ENCODE measurements at regions not wholly inside any gene's neighbourhood (a gene's known extent, or its start where the extent isn't known, plus 50 kb on each side); places are given as distances from the start of the nearest gene placed in this dataset.

- Histone ChIP-seq H3K27me3 (ENCODE audit: control insufficient read depth in 2 of 2, insufficient read depth in 2 of 2, low read length in 2 of 2) (no peaks in the 10 kb centered on the region), H3K9me3 (ENCODE audit: control insufficient read depth in 2 of 2, low read length in 2 of 2) (no peaks in the 10 kb centered on the region), H3K36me3 (ENCODE audit: control insufficient read depth in 2 of 2, insufficient read depth in 2 of 2, low read length in 2 of 2) (no peaks in the 10 kb centered on the region), H3K4me1 (ENCODE audit: control insufficient read depth in 2 of 2, insufficient read depth in 2 of 2, low read length in 2 of 2) (no peaks in the 10 kb centered on the region), H3K4me3 (ENCODE audit: low read length in 2 of 2) (no peak overlapping the region), H3K27ac (ENCODE audit: low read depth in 2 of 2, low read length in 2 of 2) (no peak overlapping the region), H3K9ac (ENCODE audit: low read depth in 1 of 2, low read length in 2 of 2) (no peak overlapping the region)
Measured at GRCh38 chr22:47716890-47717615, 954.6 kb downstream of the TBC1D22A start.

GRCh38 chr22:47715866-47716578 lies 953.6 kb downstream of the TBC1D22A start:
- no peaks in the 10 kb centered on the region for H3K27me3 ChIP-seq (ENCODE audit: control insufficient read depth in 2 of 2, insufficient read depth in 2 of 2, low read length in 2 of 2)
- no peaks in the 10 kb centered on the region for H3K9me3 ChIP-seq (ENCODE audit: control insufficient read depth in 2 of 2, low read length in 2 of 2)

GRCh38 chr22:47713941-47714340 lies 951.5 kb downstream of the TBC1D22A start:
- H3K9me3 ChIP-seq (ENCODE audit: control insufficient read depth in 2 of 2, low read length in 2 of 2) = no peaks in the 10 kb centered on the region
- no peaks in the 10 kb centered on the region for H3K4me1 ChIP-seq (ENCODE audit: control insufficient read depth in 2 of 2, insufficient read depth in 2 of 2, low read length in 2 of 2)
- H3K27ac ChIP-seq (ENCODE audit: low read depth in 2 of 2, low read length in 2 of 2) = no peak overlapping the region
- H3K36me3 ChIP-seq (ENCODE audit: control insufficient read depth in 2 of 2, insufficient read depth in 2 of 2, low read length in 2 of 2) = no peaks in the 10 kb centered on the region
- no peaks in the 10 kb centered on the region for H3K27me3 ChIP-seq (ENCODE audit: control insufficient read depth in 2 of 2, insufficient read depth in 2 of 2, low read length in 2 of 2)
- no peak overlapping the region for H3K4me3 ChIP-seq (ENCODE audit: low read length in 2 of 2)
- H3K9ac ChIP-seq (ENCODE audit: low read depth in 1 of 2, low read length in 2 of 2) = no peak overlapping the region

More at GRCh38 chr22:47715866-47716578, 953.6 kb downstream of the TBC1D22A start:
- Histone ChIP-seq H3K4me1 (ENCODE audit: control insufficient read depth in 2 of 2, insufficient read depth in 2 of 2, low read length in 2 of 2) (no peaks in the 10 kb centered on the region), H3K27ac (ENCODE audit: low read depth in 2 of 2, low read length in 2 of 2) (no peak overlapping the region), H3K4me3 (ENCODE audit: low read length in 2 of 2) (no peak overlapping the region), H3K9ac (ENCODE audit: low read depth in 1 of 2, low read length in 2 of 2) (no peak overlapping the region), H3K36me3 (ENCODE audit: control insufficient read depth in 2 of 2, insufficient read depth in 2 of 2, low read length in 2 of 2) (no peaks in the 10 kb centered on the region)

- Histone ChIP-seq H3K36me3 (ENCODE audit: control insufficient read depth in 2 of 2, insufficient read depth in 2 of 2, low read length in 2 of 2) (no peaks in the 10 kb centered on the region), H3K9ac (ENCODE audit: low read depth in 1 of 2, low read length in 2 of 2) (no peak overlapping the region), H3K27me3 (ENCODE audit: control insufficient read depth in 2 of 2, insufficient read depth in 2 of 2, low read length in 2 of 2) (no peaks in the 10 kb centered on the region), H3K4me3 (ENCODE audit: low read length in 2 of 2) (no peak overlapping the region), H3K27ac (ENCODE audit: low read depth in 2 of 2, low read length in 2 of 2) (no peak overlapping the region), H3K4me1 (ENCODE audit: control insufficient read depth in 2 of 2, insufficient read depth in 2 of 2, low read length in 2 of 2) (no peaks in the 10 kb centered on the region), H3K9me3 (ENCODE audit: control insufficient read depth in 2 of 2, low read length in 2 of 2) (no peaks in the 10 kb centered on the region)
Measured at GRCh38 chr22:47710135-47710534, 947.7 kb downstream of the TBC1D22A start.

GRCh38 chr22:47705350-47705749 lies 942.9 kb downstream of the TBC1D22A start:
- Histone ChIP-seq H3K4me1 (ENCODE audit: control insufficient read depth in 2 of 2, insufficient read depth in 2 of 2, low read length in 2 of 2) (no peaks in the 10 kb centered on the region), H3K27me3 (ENCODE audit: control insufficient read depth in 2 of 2, insufficient read depth in 2 of 2, low read length in 2 of 2) (no peaks in the 10 kb centered on the region), H3K36me3 (ENCODE audit: control insufficient read depth in 2 of 2, insufficient read depth in 2 of 2, low read length in 2 of 2) (no peaks in the 10 kb centered on the region), H3K4me3 (ENCODE audit: low read length in 2 of 2) (no peak overlapping the region), H3K27ac (ENCODE audit: low read depth in 2 of 2, low read length in 2 of 2) (no peak overlapping the region), H3K9me3 (ENCODE audit: control insufficient read depth in 2 of 2, low read length in 2 of 2) (no peaks in the 10 kb centered on the region), H3K9ac (ENCODE audit: low read depth in 1 of 2, low read length in 2 of 2) (no peak overlapping the region)

GRCh38 chr22:47698906-47699305 lies 936.5 kb downstream of the TBC1D22A start:
- Histone ChIP-seq H3K36me3 (ENCODE audit: control insufficient read depth in 2 of 2, insufficient read depth in 2 of 2, low read length in 2 of 2) (no peaks in the 10 kb centered on the region), H3K4me3 (ENCODE audit: low read length in 2 of 2) (no peak overlapping the region), H3K9me3 (ENCODE audit: control insufficient read depth in 2 of 2, low read length in 2 of 2) (no peaks in the 10 kb centered on the region), H3K27me3 (ENCODE audit: control insufficient read depth in 2 of 2, insufficient read depth in 2 of 2, low read length in 2 of 2) (no peaks in the 10 kb centered on the region), H3K27ac (ENCODE audit: low read depth in 2 of 2, low read length in 2 of 2) (no peak overlapping the region), H3K9ac (ENCODE audit: low read depth in 1 of 2, low read length in 2 of 2) (no peak overlapping the region), H3K4me1 (ENCODE audit: control insufficient read depth in 2 of 2, insufficient read depth in 2 of 2, low read length in 2 of 2) (no peaks in the 10 kb centered on the region)

GRCh38 chr22:47697861-47698260 lies 935.4 kb downstream of the TBC1D22A start:
- no peaks in the 10 kb centered on the region for H3K27me3 ChIP-seq (ENCODE audit: control insufficient read depth in 2 of 2, insufficient read depth in 2 of 2, low read length in 2 of 2)
- no peaks in the 10 kb centered on the region for H3K36me3 ChIP-seq (ENCODE audit: control insufficient read depth in 2 of 2, insufficient read depth in 2 of 2, low read length in 2 of 2)
- H3K9ac ChIP-seq (ENCODE audit: low read depth in 1 of 2, low read length in 2 of 2) = no peak overlapping the region
- H3K4me1 ChIP-seq (ENCODE audit: control insufficient read depth in 2 of 2, insufficient read depth in 2 of 2, low read length in 2 of 2) = no peaks in the 10 kb centered on the region
- H3K4me3 ChIP-seq (ENCODE audit: low read length in 2 of 2) = no peak overlapping the region
- no peak overlapping the region for H3K27ac ChIP-seq (ENCODE audit: low read depth in 2 of 2, low read length in 2 of 2)
- H3K9me3 ChIP-seq (ENCODE audit: control insufficient read depth in 2 of 2, low read length in 2 of 2) = no peaks in the 10 kb centered on the region

GRCh38 chr22:47696776-47697175 lies 934.3 kb downstream of the TBC1D22A start:
- H3K27ac ChIP-seq (ENCODE audit: low read depth in 2 of 2, low read length in 2 of 2) = no peak overlapping the region
- no peak overlapping the region for H3K4me3 ChIP-seq (ENCODE audit: low read length in 2 of 2)
- H3K4me1 ChIP-seq (ENCODE audit: control insufficient read depth in 2 of 2, insufficient read depth in 2 of 2, low read length in 2 of 2) = no peaks in the 10 kb centered on the region
- H3K9ac ChIP-seq (ENCODE audit: low read depth in 1 of 2, low read length in 2 of 2) = no peak overlapping the region
- no peaks in the 10 kb centered on the region for H3K36me3 ChIP-seq (ENCODE audit: control insufficient read depth in 2 of 2, insufficient read depth in 2 of 2, low read length in 2 of 2)
- no peaks in the 10 kb centered on the region for H3K27me3 ChIP-seq (ENCODE audit: control insufficient read depth in 2 of 2, insufficient read depth in 2 of 2, low read length in 2 of 2)
- H3K9me3 ChIP-seq (ENCODE audit: control insufficient read depth in 2 of 2, low read length in 2 of 2) = no peaks in the 10 kb centered on the region

- no peaks in the 10 kb centered on the region for H3K27me3 ChIP-seq (ENCODE audit: control insufficient read depth in 2 of 2, insufficient read depth in 2 of 2, low read length in 2 of 2)
- H3K9me3 ChIP-seq (ENCODE audit: control insufficient read depth in 2 of 2, low read length in 2 of 2) = no peaks in the 10 kb centered on the region
- H3K4me3 ChIP-seq (ENCODE audit: low read length in 2 of 2) = no peak overlapping the region
- H3K9ac ChIP-seq (ENCODE audit: low read depth in 1 of 2, low read length in 2 of 2) = no peak overlapping the region
- H3K36me3 ChIP-seq (ENCODE audit: control insufficient read depth in 2 of 2, insufficient read depth in 2 of 2, low read length in 2 of 2) = no peaks in the 10 kb centered on the region
- no peaks in the 10 kb centered on the region for H3K4me1 ChIP-seq (ENCODE audit: control insufficient read depth in 2 of 2, insufficient read depth in 2 of 2, low read length in 2 of 2)
- no peak overlapping the region for H3K27ac ChIP-seq (ENCODE audit: low read depth in 2 of 2, low read length in 2 of 2)
Measured at GRCh38 chr22:47695176-47695575, 932.7 kb downstream of the TBC1D22A start.

GRCh38 chr22:47694536-47695130 lies 932.2 kb downstream of the TBC1D22A start:
- no peaks in the 10 kb centered on the region for H3K27me3 ChIP-seq (ENCODE audit: control insufficient read depth in 2 of 2, insufficient read depth in 2 of 2, low read length in 2 of 2)
- no peak overlapping the region for H3K27ac ChIP-seq (ENCODE audit: low read depth in 2 of 2, low read length in 2 of 2)
- no peak overlapping the region for H3K4me3 ChIP-seq (ENCODE audit: low read length in 2 of 2)
- no peak overlapping the region for H3K9ac ChIP-seq (ENCODE audit: low read depth in 1 of 2, low read length in 2 of 2)
- H3K36me3 ChIP-seq (ENCODE audit: control insufficient read depth in 2 of 2, insufficient read depth in 2 of 2, low read length in 2 of 2) = no peaks in the 10 kb centered on the region
- no peaks in the 10 kb centered on the region for H3K9me3 ChIP-seq (ENCODE audit: control insufficient read depth in 2 of 2, low read length in 2 of 2)
- H3K4me1 ChIP-seq (ENCODE audit: control insufficient read depth in 2 of 2, insufficient read depth in 2 of 2, low read length in 2 of 2) = no peaks in the 10 kb centered on the region
